ENCODE measurements at regions not wholly inside any gene's neighbourhood (a gene's known extent, or its start where the extent isn't known, plus 50 kb on each side); places are given as distances from the start of the nearest gene placed in this dataset.

GRCh38 chr10:8481718-8482504, 427.4 kb downstream of the GATA3 start:
- no peak for TF ChIP-seq GATA2 (IDR thresholded peaks at IDR 0.05; ENCODE audit: low read depth, low read length)
- TF ChIP-seq GATA3 (IDR thresholded peaks at IDR 0.05; ENCODE audit: low read depth, low read length): no peak

All from SH-SY5Y (cell line).